ENCODE measurements at regions not wholly inside any gene's neighbourhood (a gene's known extent, or its start where the extent isn't known, plus 50 kb on each side); places are given as distances from the start of the nearest gene placed in this dataset.

DNA sequence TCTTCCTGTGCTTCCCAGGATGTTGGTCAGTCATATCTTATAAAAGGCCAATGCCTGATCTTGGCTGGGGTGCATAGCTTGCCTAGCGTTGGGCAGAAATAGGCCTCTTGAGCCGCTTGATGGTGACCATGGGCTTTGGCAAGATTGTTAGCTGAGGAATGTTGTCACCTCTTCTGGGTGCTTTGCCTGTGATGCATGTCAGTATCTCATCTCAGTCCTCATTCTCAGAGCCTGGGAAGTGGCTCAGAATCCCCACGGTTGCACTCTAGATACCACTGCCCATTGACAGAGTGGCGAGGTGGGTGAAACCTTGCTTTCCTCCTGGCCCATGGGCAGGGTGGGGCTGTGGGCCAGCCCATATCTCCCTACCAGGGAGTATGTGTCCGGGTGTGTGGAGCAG is 79.2 kb upstream of the MGAT5 start:
- no peak overlapping the region for H3K4me3 ChIP-seq (ENCODE audit: low read length)
- H3K36me3 ChIP-seq (replicated peaks; ENCODE audit: low read depth, low read length): no peaks in the 10 kb centered on the region
- H3K4me1 ChIP-seq (ENCODE audit: low read length): peaks cover 42% of the 10 kb centered on the region
- TF ChIP-seq EZH2phosphoT487 (IDR thresholded peaks at IDR 0.05; ENCODE audit: low read depth): no peak
- TF ChIP-seq, protein P1, sequence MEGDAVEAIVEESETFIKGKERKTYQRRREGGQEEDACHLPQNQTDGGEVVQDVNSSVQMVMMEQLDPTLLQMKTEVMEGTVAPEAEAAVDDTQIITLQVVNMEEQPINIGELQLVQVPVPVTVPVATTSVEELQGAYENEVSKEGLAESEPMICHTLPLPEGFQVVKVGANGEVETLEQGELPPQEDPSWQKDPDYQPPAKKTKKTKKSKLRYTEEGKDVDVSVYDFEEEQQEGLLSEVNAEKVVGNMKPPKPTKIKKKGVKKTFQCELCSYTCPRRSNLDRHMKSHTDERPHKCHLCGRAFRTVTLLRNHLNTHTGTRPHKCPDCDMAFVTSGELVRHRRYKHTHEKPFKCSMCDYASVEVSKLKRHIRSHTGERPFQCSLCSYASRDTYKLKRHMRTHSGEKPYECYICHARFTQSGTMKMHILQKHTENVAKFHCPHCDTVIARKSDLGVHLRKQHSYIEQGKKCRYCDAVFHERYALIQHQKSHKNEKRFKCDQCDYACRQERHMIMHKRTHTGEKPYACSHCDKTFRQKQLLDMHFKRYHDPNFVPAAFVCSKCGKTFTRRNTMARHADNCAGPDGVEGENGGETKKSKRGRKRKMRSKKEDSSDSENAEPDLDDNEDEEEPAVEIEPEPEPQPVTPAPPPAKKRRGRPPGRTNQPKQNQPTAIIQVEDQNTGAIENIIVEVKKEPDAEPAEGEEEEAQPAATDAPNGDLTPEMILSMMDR (IDR thresholded peaks at IDR 0.05; ENCODE audit: low read depth, low read length): no peak
- no peak overlapping the region for H3K9ac ChIP-seq (ENCODE audit: low read length)
- no peak overlapping the region for H3K27ac ChIP-seq (ENCODE audit: low read length)
- no peak overlapping the region for H2AFZ ChIP-seq (ENCODE audit: low read depth, low read length)
- no peak overlapping the region for H3K4me2 ChIP-seq (ENCODE audit: low read length)
- H3K9me3 ChIP-seq (ENCODE audit: insufficient read depth, low read length): no peaks in the 10 kb centered on the region
- H4K20me1 ChIP-seq (ENCODE audit: insufficient read depth, low read length): peaks cover 8% of the 10 kb centered on the region
- no peaks in the 10 kb centered on the region for H3K27me3 ChIP-seq (ENCODE audit: low read depth, low read length)
- peaks cover 9% of the 10 kb centered on the region; the same call in 1 of the 2 replicates for H3K79me2 ChIP-seq (ENCODE audit: low read length)

DNA sequence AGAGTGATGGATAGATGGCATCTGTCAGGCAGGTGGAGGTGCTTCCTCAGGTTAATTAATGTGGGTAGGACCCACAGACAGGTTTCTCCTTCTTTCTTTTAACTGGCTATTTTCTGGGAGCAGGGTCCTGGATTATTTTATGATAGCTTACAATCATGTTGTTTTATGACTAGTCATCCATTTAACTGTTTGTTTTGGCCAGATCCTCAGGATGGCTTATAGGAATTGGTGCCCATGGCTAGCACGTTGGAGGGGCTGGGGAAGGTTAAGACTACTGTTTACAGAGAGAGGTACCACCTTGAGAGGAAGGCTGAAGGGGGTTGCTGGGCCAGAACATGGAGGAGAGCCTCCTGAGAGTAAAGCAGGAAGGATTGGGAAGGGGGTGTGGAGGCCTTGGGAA is 78.0 kb upstream of the MGAT5 start:
- no peak overlapping the region for H3K27ac ChIP-seq (ENCODE audit: low read length)
- H3K4me1 ChIP-seq (ENCODE audit: low read length): peaks cover 30% of the 10 kb centered on the region
- TF ChIP-seq, protein P1 (IDR thresholded peaks at IDR 0.05; ENCODE audit: low read depth, low read length): no peak
- TF ChIP-seq EZH2phosphoT487 (IDR thresholded peaks at IDR 0.05; ENCODE audit: low read depth): no peak
- no peak overlapping the region for H3K9ac ChIP-seq (ENCODE audit: low read length)
- no peak overlapping the region for H3K4me2 ChIP-seq (ENCODE audit: low read length)
- peaks cover 8% of the 10 kb centered on the region for H4K20me1 ChIP-seq (ENCODE audit: insufficient read depth, low read length)
- H3K9me3 ChIP-seq (ENCODE audit: insufficient read depth, low read length): no peaks in the 10 kb centered on the region
- H3K4me3 ChIP-seq (ENCODE audit: low read length): no peak overlapping the region
- no peaks in the 10 kb centered on the region for H3K36me3 ChIP-seq (replicated peaks; ENCODE audit: low read depth, low read length)
- H3K27me3 ChIP-seq (ENCODE audit: low read depth, low read length): no peaks in the 10 kb centered on the region
- H3K79me2 ChIP-seq (ENCODE audit: low read length): 0 out of 2 replicates have a peak, but pooled peaks cover 4% of the 10 kb centered on the region
- H2AFZ ChIP-seq (ENCODE audit: low read depth, low read length): no peak overlapping the region

DNA sequence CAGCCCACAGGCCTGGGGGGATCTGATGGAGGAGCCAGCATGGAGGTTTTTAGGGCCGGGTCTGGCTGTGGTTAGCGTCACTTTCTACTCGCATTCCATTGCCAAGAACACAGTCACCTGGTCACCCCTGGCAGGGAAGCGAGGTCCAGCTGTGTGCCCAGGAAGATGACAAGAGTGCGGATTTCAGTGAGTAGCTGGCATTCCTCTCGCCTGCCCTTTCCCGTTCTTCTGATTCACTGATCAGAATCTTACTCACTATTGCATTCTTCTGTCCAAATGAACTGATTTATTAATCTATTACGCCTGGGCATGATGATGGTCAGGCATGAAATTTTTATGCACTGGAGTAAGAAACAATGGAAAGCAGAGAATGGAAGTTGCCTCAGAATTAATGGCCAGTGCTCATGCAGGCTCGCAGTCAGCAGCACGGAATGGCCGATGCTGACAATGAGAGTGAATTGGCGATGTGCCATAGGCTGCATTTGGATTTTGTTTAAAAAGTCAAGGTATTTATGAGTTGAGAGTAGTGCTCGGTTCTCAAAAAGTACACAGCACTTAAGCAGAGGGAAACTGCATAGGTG is 76.4 kb upstream of the MGAT5 start:
- Histone ChIP-seq H4K20me1 (ENCODE audit: insufficient read depth, low read length) (peaks cover 8% of the 10 kb centered on the region), H3K79me2 (ENCODE audit: low read length) (0 out of 2 replicates have a peak, but pooled peaks cover 4% of the 10 kb centered on the region), H2AFZ (ENCODE audit: low read depth, low read length) (no peak overlapping the region), H3K9ac (ENCODE audit: low read length) (no peak overlapping the region), H3K27ac (ENCODE audit: low read length) (no peak overlapping the region), H3K4me3 (ENCODE audit: low read length) (no peak overlapping the region), H3K9me3 (ENCODE audit: insufficient read depth, low read length) (no peaks in the 10 kb centered on the region), H3K4me2 (ENCODE audit: low read length) (no peak overlapping the region), H3K36me3 (replicated peaks; ENCODE audit: low read depth, low read length) (no peaks in the 10 kb centered on the region), H3K4me1 (ENCODE audit: low read length) (peaks cover 25% of the 10 kb centered on the region), H3K27me3 (ENCODE audit: low read depth, low read length) (no peaks in the 10 kb centered on the region)
- TF ChIP-seq, protein P1 (IDR thresholded peaks at IDR 0.05; ENCODE audit: low read depth, low read length): no peak
- no peak for TF ChIP-seq EZH2phosphoT487 (IDR thresholded peaks at IDR 0.05; ENCODE audit: low read depth)

DNA sequence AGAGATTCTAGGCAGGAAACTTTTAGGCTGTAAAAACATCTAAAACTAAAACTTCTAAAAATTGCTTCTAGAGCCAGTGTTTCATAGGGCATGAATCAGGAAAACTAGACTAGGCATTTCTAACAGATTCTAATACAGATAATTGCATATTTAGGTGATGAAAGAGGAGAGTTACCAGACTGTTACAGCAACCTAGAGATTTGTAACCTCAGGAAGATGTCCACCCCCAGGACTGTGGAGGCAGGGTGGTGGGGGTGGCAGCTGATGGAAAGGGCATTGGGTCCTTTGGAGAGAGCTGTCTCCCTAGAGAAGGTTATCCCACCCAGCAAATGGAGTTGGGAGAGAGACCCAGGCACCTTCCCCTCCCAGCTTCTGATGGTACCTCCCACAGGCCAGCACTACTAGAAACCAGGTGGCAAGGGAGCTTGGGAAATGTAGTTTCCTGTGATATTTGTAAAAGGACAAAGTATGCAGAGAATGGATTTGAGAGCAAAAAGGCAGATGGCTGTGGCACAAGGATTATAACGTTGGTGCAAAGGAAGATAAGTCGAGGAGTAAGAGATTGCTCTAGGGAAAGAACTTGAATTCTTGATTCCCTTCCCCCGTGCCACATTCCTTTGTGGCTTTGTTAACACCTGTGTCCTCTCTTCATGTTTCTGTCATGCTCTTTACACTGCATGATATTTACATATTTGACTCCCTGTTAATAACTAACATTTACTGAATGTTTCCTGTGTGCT is 75.6 kb upstream of the MGAT5 start:
- no peak overlapping the region for H3K4me2 ChIP-seq (ENCODE audit: low read length)
- no peak overlapping the region for H2AFZ ChIP-seq (ENCODE audit: low read depth, low read length)
- H4K20me1 ChIP-seq (ENCODE audit: insufficient read depth, low read length): peaks cover 8% of the 10 kb centered on the region
- peaks cover 25% of the 10 kb centered on the region for H3K4me1 ChIP-seq (ENCODE audit: low read length)
- H3K9me3 ChIP-seq (ENCODE audit: insufficient read depth, low read length): no peaks in the 10 kb centered on the region
- 0 out of 2 replicates have a peak, but pooled peaks cover 4% of the 10 kb centered on the region for H3K79me2 ChIP-seq (ENCODE audit: low read length)
- no peak for TF ChIP-seq EZH2phosphoT487 (IDR thresholded peaks at IDR 0.05; ENCODE audit: low read depth)
- TF ChIP-seq, protein P1 (IDR thresholded peaks at IDR 0.05; ENCODE audit: low read depth, low read length): no peak
- no peak overlapping the region for H3K27ac ChIP-seq (ENCODE audit: low read length)
- H3K36me3 ChIP-seq (replicated peaks; ENCODE audit: low read depth, low read length): no peaks in the 10 kb centered on the region
- H3K27me3 ChIP-seq (ENCODE audit: low read depth, low read length): no peaks in the 10 kb centered on the region
- no peak overlapping the region for H3K9ac ChIP-seq (ENCODE audit: low read length)
- no peak overlapping the region for H3K4me3 ChIP-seq (ENCODE audit: low read length)

Measured in OCI-LY3 (cell line).